Activated CD4-positive, alpha-beta T cell treated with anti-CD3 and anti-CD28 coated beads, Interleukin-2, amount 10 ng/mL, durations not matched to agents 24 days and 14 days (primary cell): ENCODE measurements at regions not wholly inside any gene's neighbourhood (a gene's known extent, or its start where the extent isn't known, plus 50 kb on each side); places are given as distances from the start of the nearest gene placed in this dataset.

ENCODE experiments used
- DNase-seq: peaks from one replicate; pipeline ENCODE4 v3.0.0; 2022
- H3K27ac Mint-ChIP-seq: one replicate; pipeline ENCODE4 v1.8.0; 2022; ENCODE audit warnings: mild to moderate bottlenecking, mixed read lengths
- H3K27me3 Mint-ChIP-seq: one replicate; pipeline ENCODE4 v1.8.0; 2022; ENCODE audit warnings: mixed read lengths
- H3K36me3 Mint-ChIP-seq: one replicate; pipeline ENCODE4 v1.8.0; 2022; ENCODE audit warnings: low read depth, mild to moderate bottlenecking, mixed read lengths
- H3K4me1 Mint-ChIP-seq: one replicate; pipeline ENCODE4 v1.8.0; 2021; ENCODE audit warnings: mixed read lengths
- H3K4me3 Mint-ChIP-seq: one replicate; pipeline ENCODE4 v1.8.0; 2022; ENCODE audit warnings: mild to moderate bottlenecking, moderate library complexity, mixed read lengths
- H3K9me3 Mint-ChIP-seq: one replicate; pipeline ENCODE4 v1.8.0; 2021; ENCODE audit warnings: mixed read lengths
- intact Hi-C: fragments of 100-400 bp; cut with micrococcal nuclease; formaldehyde crosslinking; loops from one replicate; pipeline ENCODE4 v1.15.1; 2023

DNA sequence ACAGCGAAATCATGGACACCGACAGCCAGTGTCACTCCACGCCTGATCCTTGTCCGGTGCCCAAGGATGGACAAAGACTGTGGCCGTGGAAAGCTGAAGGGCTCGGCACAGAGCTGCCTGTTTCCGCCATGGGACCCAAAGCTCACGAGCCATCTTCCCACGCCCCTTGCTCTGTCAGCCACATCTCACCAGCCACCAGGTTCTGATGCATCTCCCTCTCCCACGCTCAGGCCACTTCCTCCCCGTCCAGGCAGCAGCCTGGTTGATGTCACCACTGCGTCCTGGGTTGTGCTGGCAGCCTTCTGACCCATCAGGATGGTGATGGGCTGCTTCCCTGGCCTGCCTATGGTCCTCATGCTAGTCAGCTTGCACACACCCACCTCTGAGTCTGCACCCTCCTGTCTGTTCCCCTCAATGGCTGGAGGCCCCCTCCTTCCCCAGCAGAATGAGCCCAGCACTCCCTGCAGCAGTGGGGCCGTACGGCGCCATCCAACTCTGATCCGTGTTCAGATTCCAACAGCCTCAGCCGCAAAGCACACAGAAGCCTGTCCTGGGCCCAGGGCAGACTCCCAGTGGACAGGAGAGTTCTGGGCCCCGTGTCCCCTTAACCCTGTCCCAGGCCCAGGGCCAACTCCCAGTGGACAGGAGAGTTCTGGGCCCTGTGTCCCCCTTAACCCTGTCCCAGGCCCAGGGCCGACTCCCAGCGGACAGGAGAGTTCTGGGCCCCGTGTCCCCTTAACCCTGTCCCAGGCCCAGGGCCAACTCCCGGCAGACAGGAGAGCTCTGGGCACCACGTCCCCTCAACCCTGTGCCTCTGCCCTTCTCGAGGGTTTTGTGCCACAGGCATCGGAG lies 259.5 kb downstream of the BRD1 start:
- Mint-ChIP-seq H3K27ac (no peak overlapping the region), H3K27me3 (no peaks in the 10 kb centered on the region), H3K9me3 (no peaks in the 10 kb centered on the region), H3K4me1 (no peaks in the 10 kb centered on the region), H3K4me3 (no peak overlapping the region), H3K36me3 (no peaks in the 10 kb centered on the region)
- intact Hi-C loops = no loop called here
- no peak for DNase-seq

DNA sequence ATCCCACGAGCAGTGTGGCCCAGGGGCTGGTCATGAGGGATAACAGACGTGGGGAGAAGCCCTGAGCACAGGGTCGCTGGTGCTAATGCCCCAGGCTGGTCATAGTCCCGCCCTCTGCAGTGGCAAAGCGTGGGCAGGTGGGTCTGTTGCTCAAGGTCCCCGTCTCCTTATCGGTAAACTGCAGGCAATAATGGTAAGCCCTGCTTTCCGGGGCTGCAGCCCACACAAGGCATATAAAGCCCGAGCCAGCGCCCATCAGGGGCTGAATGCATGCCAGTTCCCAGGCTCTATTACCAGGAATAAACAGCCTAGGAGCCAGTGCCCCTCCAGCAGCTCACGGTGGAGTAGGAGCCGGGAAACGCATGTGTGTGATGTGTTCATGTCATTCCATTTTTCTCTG lies 261.0 kb downstream of the BRD1 start:
- H3K27me3 Mint-ChIP-seq = no peaks in the 10 kb centered on the region
- no peak overlapping the region for H3K4me3 Mint-ChIP-seq
- no peaks in the 10 kb centered on the region for H3K36me3 Mint-ChIP-seq
- H3K9me3 Mint-ChIP-seq = no peaks in the 10 kb centered on the region
- no peak for DNase-seq
- H3K4me1 Mint-ChIP-seq = no peaks in the 10 kb centered on the region
- intact Hi-C loops = no loop called here
- H3K27ac Mint-ChIP-seq = no peak overlapping the region

DNA sequence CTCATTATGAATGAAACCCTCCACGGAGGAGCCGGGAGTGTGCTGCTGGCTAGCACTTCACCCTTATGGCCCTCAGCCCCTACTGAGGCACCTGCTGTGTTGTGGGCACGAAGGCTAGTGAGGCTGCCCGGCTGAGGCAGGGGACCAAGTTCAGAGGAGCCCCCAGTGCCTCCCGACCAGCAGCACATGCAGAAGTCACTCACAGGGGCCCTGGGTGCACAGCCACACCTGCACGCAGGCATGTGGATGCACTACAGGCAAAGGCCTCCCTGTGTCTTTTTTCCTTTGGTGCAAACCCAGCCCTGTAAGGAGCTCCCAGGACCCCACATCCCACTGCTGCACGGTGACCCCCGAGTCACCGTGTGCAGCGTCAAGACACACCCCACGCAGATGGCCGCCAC lies 261.5 kb downstream of the BRD1 start:
- Mint-ChIP-seq H3K36me3 (no peaks in the 10 kb centered on the region), H3K4me3 (no peak overlapping the region), H3K9me3 (no peaks in the 10 kb centered on the region), H3K4me1 (no peaks in the 10 kb centered on the region), H3K27me3 (no peaks in the 10 kb centered on the region), H3K27ac (no peak overlapping the region)
- DNase-seq = no peak
- intact Hi-C loops = no loop called here

GRCh38 chr22:49565516-49565855 lies 262.2 kb downstream of the BRD1 start:
- Mint-ChIP-seq H3K27ac (no peak overlapping the region), H3K9me3 (no peaks in the 10 kb centered on the region), H3K4me1 (no peaks in the 10 kb centered on the region), H3K4me3 (no peak overlapping the region), H3K27me3 (no peaks in the 10 kb centered on the region), H3K36me3 (no peaks in the 10 kb centered on the region)
- no peak for DNase-seq
- intact Hi-C loops = no loop called here

DNA sequence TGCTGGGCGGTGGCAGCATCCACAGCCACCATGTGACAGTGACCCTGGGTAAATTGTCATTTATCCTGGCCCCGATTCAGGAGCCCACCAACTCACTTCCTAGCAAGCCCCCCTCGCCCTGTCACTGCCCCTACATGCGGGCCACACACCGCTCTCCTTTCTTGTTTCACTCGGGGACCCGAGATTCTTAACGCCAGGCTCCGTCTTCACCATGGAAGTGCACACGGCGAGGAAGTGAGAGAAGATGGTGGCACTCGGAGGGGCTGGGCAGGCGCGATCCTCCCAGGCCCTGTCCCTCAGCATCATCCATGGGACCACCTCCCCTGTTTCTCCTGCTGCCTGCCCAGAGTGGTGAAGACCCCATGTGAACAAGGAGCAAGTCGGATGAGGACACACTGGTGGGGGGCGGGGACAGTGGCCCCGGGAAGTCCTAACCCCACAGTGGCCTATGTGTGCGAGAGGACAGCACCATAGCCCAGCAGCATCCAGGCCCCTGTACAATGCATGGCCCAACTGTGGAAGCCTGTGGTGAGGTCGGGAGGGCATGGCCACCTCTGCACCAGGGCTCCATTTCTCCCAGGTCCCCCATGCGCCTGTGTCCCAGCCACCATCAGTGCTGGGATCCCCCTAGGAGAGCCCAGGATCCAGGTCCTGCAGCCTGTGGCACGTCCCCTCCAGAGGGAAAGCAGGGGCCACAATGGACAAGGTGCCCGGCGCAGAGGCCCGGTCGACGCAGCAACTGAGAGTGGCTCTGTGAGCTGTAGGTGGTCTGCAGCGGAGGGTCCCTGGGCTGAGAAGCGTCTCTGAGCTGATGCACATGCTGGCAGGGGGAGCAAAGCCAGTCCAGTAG lies 262.8 kb downstream of the BRD1 start:
- Mint-ChIP-seq H3K4me3 (no peak overlapping the region), H3K36me3 (no peaks in the 10 kb centered on the region), H3K27me3 (no peaks in the 10 kb centered on the region), H3K9me3 (no peaks in the 10 kb centered on the region), H3K27ac (no peak overlapping the region), H3K4me1 (no peaks in the 10 kb centered on the region)
- DNase-seq = no peak
- intact Hi-C loops = no loop called here

DNA sequence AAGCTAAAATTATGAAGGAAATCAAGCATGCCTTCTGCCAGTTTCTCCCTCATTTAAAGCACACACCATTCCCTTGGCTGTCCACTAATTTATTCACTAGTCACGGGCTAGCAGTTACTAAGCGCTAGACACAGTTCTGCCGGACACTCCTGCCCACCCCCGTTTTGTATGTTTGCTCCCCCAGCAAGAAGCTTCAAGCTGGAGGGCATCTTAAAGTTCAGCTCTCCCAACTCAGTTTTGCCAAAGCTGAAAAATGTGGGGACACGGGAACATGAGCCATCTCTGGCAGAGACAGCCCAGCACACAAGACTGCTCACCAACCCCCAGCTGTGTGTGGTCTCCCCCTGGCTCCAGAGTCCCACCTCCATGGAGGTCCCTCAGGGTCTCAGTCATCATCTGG lies 263.6 kb downstream of the BRD1 start:
- no peak for DNase-seq
- no peaks in the 10 kb centered on the region for H3K36me3 Mint-ChIP-seq
- H3K9me3 Mint-ChIP-seq = no peaks in the 10 kb centered on the region
- no peaks in the 10 kb centered on the region for H3K4me1 Mint-ChIP-seq
- H3K27ac Mint-ChIP-seq = no peak overlapping the region
- H3K27me3 Mint-ChIP-seq = no peaks in the 10 kb centered on the region
- intact Hi-C loops = no loop called here
- no peak overlapping the region for H3K4me3 Mint-ChIP-seq

DNA sequence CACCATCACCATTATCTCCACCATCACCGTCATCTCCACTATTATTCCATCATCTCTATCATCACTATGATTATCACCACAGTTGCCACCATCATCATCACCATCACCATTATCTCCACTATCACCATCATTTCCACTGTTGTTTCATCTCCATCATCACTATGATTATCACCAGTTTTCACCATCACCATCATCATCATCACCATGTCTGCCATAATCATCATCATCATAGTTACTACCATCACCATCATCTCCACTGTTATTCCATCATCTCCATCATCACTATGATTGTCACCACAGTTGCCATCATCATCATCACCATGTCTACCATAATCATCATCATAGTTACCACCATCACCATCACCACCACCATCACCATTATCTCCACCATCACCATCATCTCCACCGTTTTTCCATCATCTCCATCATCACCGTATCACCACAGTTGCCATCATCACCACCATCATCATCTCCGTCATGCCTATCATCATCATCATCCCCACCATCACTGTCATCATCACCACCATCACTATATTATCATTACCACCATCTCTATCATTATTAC lies 264.9 kb downstream of the BRD1 start:
- Mint-ChIP-seq H3K27me3 (no peaks in the 10 kb centered on the region), H3K4me1 (no peaks in the 10 kb centered on the region)

DNA sequence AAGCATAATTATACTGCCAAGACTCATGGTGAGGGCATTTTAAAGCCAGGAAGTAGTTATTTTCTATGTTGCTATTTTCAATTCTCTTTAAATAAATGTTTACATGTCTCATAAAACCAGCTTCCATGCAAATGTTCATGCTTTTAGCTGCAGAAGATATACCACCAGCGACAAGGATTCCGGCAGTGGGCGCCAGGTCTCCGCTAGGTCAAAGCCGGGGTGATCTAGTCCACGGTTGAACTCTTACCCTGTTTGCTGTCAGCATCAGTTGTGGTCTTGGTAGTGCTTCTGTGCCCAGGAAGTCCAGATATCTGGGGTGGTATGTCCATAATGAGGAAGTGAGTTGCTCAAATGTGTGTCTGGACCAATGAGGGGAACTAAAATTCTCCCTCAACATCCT lies 265.7 kb downstream of the BRD1 start:
- Mint-ChIP-seq H3K9me3 (no peaks in the 10 kb centered on the region), H3K27me3 (no peaks in the 10 kb centered on the region), H3K4me3 (no peak overlapping the region), H3K27ac (no peak overlapping the region), H3K4me1 (no peaks in the 10 kb centered on the region), H3K36me3 (no peaks in the 10 kb centered on the region)
- no peak for DNase-seq
- intact Hi-C loops = no loop called here

More for the DNA sequence above, 264.9 kb downstream of the BRD1 start:
- no peak overlapping the region for H3K4me3 Mint-ChIP-seq
- no peaks in the 10 kb centered on the region for H3K9me3 Mint-ChIP-seq
- H3K27ac Mint-ChIP-seq = no peak overlapping the region
- no peaks in the 10 kb centered on the region for H3K36me3 Mint-ChIP-seq
- no peak for DNase-seq
- intact Hi-C loops = no loop called here

DNA sequence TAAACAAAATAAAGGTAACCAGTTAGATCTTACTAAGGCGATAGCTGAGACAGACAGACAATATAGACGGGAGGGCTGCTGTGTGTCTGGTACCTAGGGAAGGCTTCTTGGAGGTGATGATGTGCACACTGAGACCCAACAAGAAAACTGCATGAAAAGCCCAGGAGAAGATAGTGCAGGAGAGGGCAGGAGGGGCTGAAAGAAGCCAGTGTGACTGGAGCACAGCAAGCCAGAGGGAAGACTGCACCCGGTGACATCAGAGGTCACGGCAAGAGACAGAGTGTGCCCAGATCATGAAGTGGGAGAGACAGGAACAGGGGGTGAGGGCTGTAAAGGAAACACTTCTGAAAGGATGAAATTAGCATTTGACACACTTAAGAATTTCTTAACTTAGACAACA lies 266.3 kb downstream of the BRD1 start:
- Mint-ChIP-seq H3K4me1 (no peaks in the 10 kb centered on the region), H3K4me3 (no peak overlapping the region), H3K36me3 (no peaks in the 10 kb centered on the region), H3K27me3 (no peaks in the 10 kb centered on the region), H3K9me3 (no peaks in the 10 kb centered on the region), H3K27ac (no peak overlapping the region)
- intact Hi-C loops = no loop called here
- DNase-seq = no peak

DNA sequence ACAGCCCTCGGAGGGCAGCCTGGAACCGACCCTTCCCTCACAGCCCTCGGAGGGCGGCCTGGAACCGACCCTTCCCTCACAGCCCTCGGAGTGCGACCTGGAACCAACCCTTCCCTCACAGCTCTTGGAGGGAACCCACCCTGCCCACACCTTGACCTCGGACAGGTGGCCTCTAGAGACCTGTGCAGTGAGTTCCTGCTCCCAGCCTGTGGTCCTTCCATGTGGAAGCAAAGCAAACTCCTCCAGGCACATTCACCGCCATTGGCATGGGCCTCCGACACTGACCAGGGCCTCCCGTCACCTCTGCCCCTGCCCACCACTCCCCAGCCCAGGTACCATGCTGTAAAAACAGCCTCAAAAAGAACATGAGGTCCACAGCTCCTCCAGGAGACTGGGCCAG lies 272.1 kb downstream of the BRD1 start:
- H3K4me3 Mint-ChIP-seq = no peak overlapping the region
- H3K27ac Mint-ChIP-seq = no peak overlapping the region
- intact Hi-C loops = no loop called here
- H3K9me3 Mint-ChIP-seq = no peaks in the 10 kb centered on the region
- DNase-seq = no peak
- H3K27me3 Mint-ChIP-seq = no peaks in the 10 kb centered on the region
- H3K4me1 Mint-ChIP-seq = no peaks in the 10 kb centered on the region
- H3K36me3 Mint-ChIP-seq = peaks cover 2% of the 10 kb centered on the region

DNA sequence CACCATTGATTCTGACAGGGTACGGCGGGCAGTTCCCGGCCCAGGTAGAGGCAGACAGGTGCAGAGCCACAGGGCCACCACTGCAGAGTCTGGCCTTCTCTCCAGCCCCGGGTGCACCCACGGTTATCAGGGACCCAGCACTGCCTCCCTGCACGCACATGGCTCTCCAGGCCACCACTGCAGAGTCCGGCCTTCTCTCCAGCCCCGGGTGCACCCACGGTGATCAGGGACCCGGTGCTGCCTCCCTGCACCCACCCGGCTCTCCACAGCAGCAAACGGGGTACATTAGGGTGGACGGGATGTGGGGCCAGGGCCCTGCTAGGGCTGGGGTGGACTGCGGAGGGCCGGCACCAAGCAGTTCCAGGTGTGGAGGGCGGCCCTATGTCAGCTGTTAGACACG lies 272.9 kb downstream of the BRD1 start:
- intact Hi-C loops = no loop called here
- no peaks in the 10 kb centered on the region for H3K4me1 Mint-ChIP-seq
- H3K4me3 Mint-ChIP-seq = no peak overlapping the region
- H3K9me3 Mint-ChIP-seq = no peaks in the 10 kb centered on the region
- no peak overlapping the region for H3K27ac Mint-ChIP-seq
- no peak for DNase-seq
- peaks cover 4% of the 10 kb centered on the region for H3K36me3 Mint-ChIP-seq
- no peaks in the 10 kb centered on the region for H3K27me3 Mint-ChIP-seq

DNA sequence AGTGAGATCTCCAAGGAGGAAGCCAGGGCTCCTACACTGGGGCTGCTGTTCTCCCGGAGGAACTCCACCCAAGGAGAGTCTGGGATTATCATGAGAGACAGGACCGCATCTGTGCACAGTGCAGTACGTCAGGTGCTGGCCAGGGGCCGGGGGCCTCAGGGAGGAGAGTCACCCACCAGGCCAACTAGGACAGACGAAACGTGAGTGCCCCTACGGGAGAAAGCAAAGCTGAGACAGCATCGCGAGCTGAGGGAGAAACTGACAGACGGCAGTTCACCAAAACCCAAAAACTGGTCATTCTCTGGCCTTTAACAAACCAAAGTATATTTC lies 273.4 kb downstream of the BRD1 start:
- intact Hi-C loops = no loop called here
- no peaks in the 10 kb centered on the region for H3K9me3 Mint-ChIP-seq
- H3K36me3 Mint-ChIP-seq = peaks cover 4% of the 10 kb centered on the region
- H3K4me1 Mint-ChIP-seq = no peaks in the 10 kb centered on the region
- no peak overlapping the region for H3K27ac Mint-ChIP-seq
- no peak overlapping the region for H3K4me3 Mint-ChIP-seq
- DNase-seq = no peak
- H3K27me3 Mint-ChIP-seq = no peaks in the 10 kb centered on the region

DNA sequence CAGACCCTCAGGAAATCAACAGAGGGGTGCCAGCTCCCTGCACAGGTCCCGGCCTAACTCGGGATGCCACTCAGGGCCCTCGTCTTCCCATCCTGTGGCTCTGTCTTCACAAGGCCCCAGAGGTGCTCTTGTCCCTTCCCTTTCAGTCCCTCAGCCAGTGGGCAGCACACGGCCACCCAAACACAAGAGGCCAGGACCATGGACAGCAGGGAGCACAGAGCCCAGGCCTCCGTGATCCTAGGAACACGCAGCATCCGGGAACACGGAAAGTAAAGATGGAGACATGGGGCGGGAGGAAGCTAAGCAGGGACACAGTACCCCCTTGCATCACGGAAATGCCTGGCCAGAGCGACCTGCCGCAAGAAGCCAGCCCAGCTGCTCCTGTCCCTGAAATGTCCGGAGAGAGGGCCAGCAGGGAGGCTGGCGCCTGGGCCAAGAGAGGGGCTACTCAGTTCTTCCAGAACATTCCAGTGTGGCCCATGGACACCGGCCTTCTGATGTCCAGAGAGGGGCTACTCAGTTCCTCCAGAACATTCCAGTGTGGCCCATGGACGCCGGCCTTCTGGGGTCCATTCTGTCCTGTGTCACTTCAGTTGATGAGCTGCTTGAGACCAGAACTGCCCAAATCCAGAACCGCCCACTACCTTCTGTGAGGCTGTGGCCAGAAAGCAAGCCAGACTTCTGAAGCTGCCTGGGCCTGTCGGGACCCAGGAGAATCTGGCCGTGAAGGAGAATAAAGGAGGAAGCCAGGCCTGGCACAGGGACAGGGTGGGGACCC lies 274.0 kb downstream of the BRD1 start:
- no peaks in the 10 kb centered on the region for H3K27me3 Mint-ChIP-seq
- H3K27ac Mint-ChIP-seq = no peak overlapping the region
- no peaks in the 10 kb centered on the region for H3K4me1 Mint-ChIP-seq
- intact Hi-C loops = no loop called here
- no peak for DNase-seq
- H3K4me3 Mint-ChIP-seq = no peak overlapping the region
- no peaks in the 10 kb centered on the region for H3K9me3 Mint-ChIP-seq
- H3K36me3 Mint-ChIP-seq = peaks cover 4% of the 10 kb centered on the region

GRCh38 chr22:49553076-49553475 lies 274.6 kb downstream of the BRD1 start:
- Mint-ChIP-seq H3K27me3 (no peaks in the 10 kb centered on the region), H3K36me3 (peaks cover 4% of the 10 kb centered on the region), H3K4me1 (no peaks in the 10 kb centered on the region), H3K27ac (no peak overlapping the region), H3K9me3 (no peaks in the 10 kb centered on the region), H3K4me3 (no peak overlapping the region)
- no peak for DNase-seq
- intact Hi-C loops = no loop called here
